B cell (primary cell): ENCODE measurements at regions not wholly inside any gene's neighbourhood (a gene's known extent, or its start where the extent isn't known, plus 50 kb on each side); places are given as distances from the start of the nearest gene placed in this dataset.

Experiments used
- ATAC-seq: fragments of 200-7000 bp; cut with Tn5 transposase; one replicate; pipeline ENCODE4 v1.10.0; 2021; ENCODE audit warnings: low read depth, mild to moderate bottlenecking, moderate number of reproducible peaks, moderate library complexity
- CTCF ChIA-PET: fragments of 350-600 bp; sonication (Branson Sonifier 250); formaldehyde crosslinking; loops from one replicate; lab custom pipeline; 2021; ENCODE audit warnings: antibody characterized with exemption, inconsistent platforms; lab: Charles Lee
- POLR2A ChIA-PET: fragments of 350-600 bp; sonication (Branson Sonifier 250); formaldehyde crosslinking; loops from one replicate; lab custom pipeline; 2021; ENCODE audit warnings: antibody characterized with exemption; lab: Charles Lee
- DNase-seq: peaks from one replicate; pipeline ENCODE4 v3.0.0; 2013
- H2AFZ ChIP-seq: 2 replicates; pipeline ENCODE4 v1.6.1; 2012; ENCODE audit warnings: mild to moderate bottlenecking, low read depth, low read length; ENCODE audit not compliant: insufficient read depth, poor library complexity, severe bottlenecking
- H3K27ac ChIP-seq, 2 donors: 1 replicate in 1 of 2; 2 replicates in 1 of 2; pipeline ENCODE4 v1.5.1; 2012 to 2013; ENCODE audit warnings: low read length in 2 of 2, mild to moderate bottlenecking in 2 of 2, moderate library complexity in 1 of 2
- H3K27me3 ChIP-seq, 4 experiments: fragments of 200-600 bp in 1 of 4; sonication (generic) in 1 of 4; replicated peaks in 1 of 4; 1 replicate in 2 of 4; 2 replicates in 2 of 4; pipeline versions ENCODE4 v1.6.1 to v1.7.0; 2013 to 2016; ENCODE audit warnings: low read length in 3 of 4, mild to moderate bottlenecking in 2 of 4, mixed read lengths in 1 of 4, moderate library complexity in 1 of 4; ENCODE audit not compliant: insufficient read depth in 4 of 4, control insufficient read depth in 3 of 4; ENCODE audit errors: control extremely low read depth in 1 of 4
- H3K36me3 ChIP-seq, 2 experiments: replicated peaks in 1 of 2; 1 replicate in 1 of 2; 2 replicates in 1 of 2; pipeline versions ENCODE4 v1.6.1 to v1.7.1; 2013; ENCODE audit warnings: low read length in 1 of 2; ENCODE audit not compliant: insufficient read depth in 2 of 2, control insufficient read depth in 1 of 2; ENCODE audit errors: control extremely low read depth in 1 of 2, extremely low read depth in 1 of 2
- H3K4me1 ChIP-seq, 2 donors: fragments of 200-600 bp in 1 of 2; sonication (generic) in 1 of 2; 1 replicate in 1 of 2; 2 replicates in 1 of 2; pipeline versions ENCODE4 v1.5.1 to v1.6.1; 2013 to 2017; ENCODE audit warnings: low read length in 2 of 2; ENCODE audit not compliant: control insufficient read depth in 2 of 2, insufficient read depth in 2 of 2
- H3K4me2 ChIP-seq: replicated peaks from 2 replicates; pipeline ENCODE3; 2012; ENCODE audit warnings: mild to moderate bottlenecking, low read depth, low read length; ENCODE audit not compliant: poor library complexity, severe bottlenecking
- H3K4me3 ChIP-seq, 5 experiments: fragments of 200-600 bp in 1 of 5; sonication (generic) in 1 of 5; 1 replicate in 3 of 5; 2 replicates in 2 of 5; pipeline versions ENCODE4 v1.5.1 to v1.7.0; 2011 to 2016; ENCODE audit warnings: low read length in 4 of 5, mild to moderate bottlenecking in 4 of 5, low read depth in 2 of 5, control low read depth in 1 of 5, moderate library complexity in 1 of 5; ENCODE audit not compliant: insufficient read depth in 1 of 5; ENCODE audit errors: control extremely low read depth in 1 of 5, extremely low read depth in 1 of 5
- H3K79me2 ChIP-seq: fragments of 200-600 bp; sonication (generic); one replicate; pipeline ENCODE4 v1.6.0; 2016; ENCODE audit warnings: low read length; ENCODE audit not compliant: control insufficient read depth, insufficient read depth
- H3K9ac ChIP-seq: fragments of 200-600 bp; sonication (generic); 2 replicates; pipeline ENCODE4 v1.6.1; 2017; ENCODE audit warnings: mild to moderate bottlenecking, low read length, moderate library complexity
- H3K9me3 ChIP-seq, 3 donors: one replicate each; pipeline versions ENCODE4 v1.6.1 to v1.7.1; 2013; ENCODE audit warnings: low read length in 2 of 3; ENCODE audit not compliant: control insufficient read depth in 2 of 3, insufficient read depth in 1 of 3; ENCODE audit errors: control extremely low read depth in 1 of 3
- H4K20me1 ChIP-seq: 2 replicates; pipeline ENCODE4 v1.6.0; 2012; ENCODE audit warnings: mild to moderate bottlenecking, low read length; ENCODE audit not compliant: insufficient read depth, control insufficient read depth, poor library complexity, severe bottlenecking
- H3K27ac Mint-ChIP-seq: one replicate; pipeline ENCODE4 v1.8.0; 2021; ENCODE audit warnings: mixed read lengths
- H3K27me3 Mint-ChIP-seq: one replicate; pipeline ENCODE4 v1.8.0; 2021; ENCODE audit warnings: mixed read lengths
- H3K4me1 Mint-ChIP-seq: one replicate; pipeline ENCODE4 v1.8.0; 2021; ENCODE audit warnings: mixed read lengths
- H3K4me3 Mint-ChIP-seq: one replicate; pipeline ENCODE4 v1.8.0; 2021; ENCODE audit warnings: mixed read lengths
- H3K9me3 Mint-ChIP-seq: one replicate; pipeline ENCODE4 v1.8.0; 2022; ENCODE audit warnings: mixed read lengths; ENCODE audit not compliant: insufficient read depth
- EZH2 ChIP-seq: IDR thresholded peaks from 2 replicates; pipeline ENCODE4 v1.6.1; 2012; ENCODE audit warnings: borderline replicate concordance, low read depth, mild to moderate bottlenecking, moderate library complexity, low read length; ENCODE audit not compliant: insufficient read depth, poor library complexity, severe bottlenecking
- WGBS: methylation state at CpG from one replicate; pipeline ENCODE4 v1.1.5; 2013; ENCODE audit warnings: missing lambda C conversion rate; ENCODE audit not compliant: insufficient coverage; 5-methylcytosine and 5-hydroxymethylcytosine counted together
- intact Hi-C: fragments of 100-400 bp; cut with micrococcal nuclease; formaldehyde crosslinking; loops from one replicate; pipeline ENCODE4 v1.10.0; 2022
- TF ChIP-seq, protein P1 (sequence below): fragments of 200-600 bp; IDR thresholded peaks from one replicate; pipeline ENCODE4 v1.8.0; 2022; ENCODE audit warnings: antibody characterized with exemption, mild to moderate bottlenecking

DNA sequence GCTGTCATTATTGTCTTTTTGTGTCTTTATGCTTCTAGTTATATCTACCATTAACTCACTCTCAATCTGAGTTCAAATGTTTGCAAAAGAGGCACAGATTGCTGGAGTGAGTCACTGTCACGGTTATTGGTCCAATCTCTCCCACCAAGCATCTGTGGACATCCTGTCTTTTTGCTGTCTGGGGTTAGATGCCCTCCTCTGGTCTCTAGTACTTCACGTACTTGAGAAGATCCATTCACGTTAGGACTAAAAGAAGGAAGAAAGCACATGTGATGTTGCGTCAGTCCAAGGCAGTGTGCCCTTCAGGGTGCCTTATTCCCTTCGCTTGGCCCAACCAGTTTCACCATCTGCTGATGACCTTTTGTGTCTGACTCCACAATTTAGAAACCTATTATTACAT lies 72.3 kb upstream of the STXBP6 start:
- TF ChIP-seq, protein P1, sequence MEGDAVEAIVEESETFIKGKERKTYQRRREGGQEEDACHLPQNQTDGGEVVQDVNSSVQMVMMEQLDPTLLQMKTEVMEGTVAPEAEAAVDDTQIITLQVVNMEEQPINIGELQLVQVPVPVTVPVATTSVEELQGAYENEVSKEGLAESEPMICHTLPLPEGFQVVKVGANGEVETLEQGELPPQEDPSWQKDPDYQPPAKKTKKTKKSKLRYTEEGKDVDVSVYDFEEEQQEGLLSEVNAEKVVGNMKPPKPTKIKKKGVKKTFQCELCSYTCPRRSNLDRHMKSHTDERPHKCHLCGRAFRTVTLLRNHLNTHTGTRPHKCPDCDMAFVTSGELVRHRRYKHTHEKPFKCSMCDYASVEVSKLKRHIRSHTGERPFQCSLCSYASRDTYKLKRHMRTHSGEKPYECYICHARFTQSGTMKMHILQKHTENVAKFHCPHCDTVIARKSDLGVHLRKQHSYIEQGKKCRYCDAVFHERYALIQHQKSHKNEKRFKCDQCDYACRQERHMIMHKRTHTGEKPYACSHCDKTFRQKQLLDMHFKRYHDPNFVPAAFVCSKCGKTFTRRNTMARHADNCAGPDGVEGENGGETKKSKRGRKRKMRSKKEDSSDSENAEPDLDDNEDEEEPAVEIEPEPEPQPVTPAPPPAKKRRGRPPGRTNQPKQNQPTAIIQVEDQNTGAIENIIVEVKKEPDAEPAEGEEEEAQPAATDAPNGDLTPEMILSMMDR: no peak
- TF ChIP-seq EZH2: no peak
- H3K27ac ChIP-seq: no peak overlapping the region
- H3K36me3 ChIP-seq: no peaks in the 10 kb centered on the region
- H3K4me3 ChIP-seq: no peak overlapping the region
- H3K27me3 Mint-ChIP-seq: peaks cover 8% of the 10 kb centered on the region
- H3K27ac Mint-ChIP-seq: no peak overlapping the region
- no peak for DNase-seq
- H3K4me2 ChIP-seq: no peak overlapping the region
- no peak for ATAC-seq
- ChIA-PET POLR2A (no interaction called here), CTCF (interaction anchor here (2.0 kb wide), 1 partner anchor 10 kb away, joined by 11 read pairs; no protein-coding TSS in a partner anchor)
- H3K9me3 ChIP-seq: no peaks in the 10 kb centered on the region
- H3K4me3 Mint-ChIP-seq: no peak overlapping the region
- no peaks in the 10 kb centered on the region for H3K4me1 ChIP-seq
- no peaks in the 10 kb centered on the region for H3K4me1 Mint-ChIP-seq
- 97% methylated on average over 3 of the region's 5 CpGs for WGBS
- H3K9me3 Mint-ChIP-seq: no peaks in the 10 kb centered on the region
- intact Hi-C loops: no loop called here
- no peaks in the 10 kb centered on the region for H3K79me2 ChIP-seq
- H3K27me3 ChIP-seq: peaks cover 0 to 2% (median 0%) of the 10 kb centered on the region in 4 experiments
- no peaks in the 10 kb centered on the region for H4K20me1 ChIP-seq
- H3K9ac ChIP-seq: no peak overlapping the region
- no peak overlapping the region for H2AFZ ChIP-seq

DNA sequence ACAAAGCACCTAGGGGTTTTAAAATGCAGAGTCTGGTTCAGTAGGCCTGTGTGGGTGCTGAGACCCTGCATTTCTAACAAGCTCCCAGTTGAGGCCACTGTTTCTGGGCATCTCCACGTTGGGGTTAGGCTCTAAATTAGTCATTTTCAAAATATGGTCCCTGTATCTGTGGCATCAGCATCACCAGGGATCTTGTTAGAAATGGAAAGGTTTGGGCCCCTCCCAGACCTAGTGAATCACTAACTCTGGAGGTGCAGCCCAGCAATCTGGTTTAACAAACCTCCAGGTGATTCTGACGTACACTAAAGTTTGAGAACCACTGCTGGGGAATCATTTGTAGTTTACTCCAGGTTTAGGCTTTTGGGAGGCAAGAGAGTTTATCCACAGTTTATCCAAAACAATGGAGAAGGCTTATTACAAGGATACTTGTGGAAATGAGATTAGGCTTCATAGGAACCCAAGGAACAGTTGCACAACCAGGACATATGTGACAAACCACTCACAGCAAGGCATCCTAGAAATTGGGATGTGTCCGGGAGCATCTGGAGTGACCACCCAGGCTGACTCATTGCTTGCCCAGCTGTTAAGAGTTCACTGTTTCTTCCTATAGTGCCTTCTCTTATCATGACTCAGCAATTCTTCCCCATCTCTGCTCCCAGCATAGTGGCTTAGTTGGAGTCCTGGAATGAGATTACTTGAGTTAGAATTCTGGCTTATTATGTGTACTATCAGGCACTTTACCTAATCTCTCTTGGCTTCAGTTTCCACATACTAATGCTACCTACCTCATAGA lies 71.6 kb upstream of the STXBP6 start:
- Histone ChIP-seq H3K9me3 (no peaks in the 10 kb centered on the region), H3K27me3 (peaks cover 0 to 2% (median 0%) of the 10 kb centered on the region in 4 experiments), H4K20me1 (no peaks in the 10 kb centered on the region), H3K36me3 (no peaks in the 10 kb centered on the region), H3K27ac (no peak overlapping the region), H3K4me2 (no peak overlapping the region), H2AFZ (no peak overlapping the region), H3K4me1 (no peaks in the 10 kb centered on the region), H3K4me3 (no peak overlapping the region), H3K79me2 (no peaks in the 10 kb centered on the region), H3K9ac (no peak overlapping the region)
- TF ChIP-seq, protein P1: no peak
- TF ChIP-seq EZH2: no peak
- Mint-ChIP-seq H3K4me1 (no peaks in the 10 kb centered on the region), H3K27ac (no peak overlapping the region), H3K9me3 (no peaks in the 10 kb centered on the region), H3K4me3 (no peak overlapping the region), H3K27me3 (peaks cover 8% of the 10 kb centered on the region)
- 80% methylated on average over 2 of the region's 3 CpGs for WGBS
- POLR2A ChIA-PET: no interaction called here
- CTCF ChIA-PET: interaction anchor here (0.7 kb wide), 1 partner anchor 10 kb away, joined by 4 read pairs; no protein-coding TSS in a partner anchor
- no peak for DNase-seq
- ATAC-seq: no peak
- intact Hi-C loops: no loop called here
